GM04504 (cell line): ENCODE measurements at regions not wholly inside any gene's neighbourhood (a gene's known extent, or its start where the extent isn't known, plus 50 kb on each side); places are given as distances from the start of the nearest gene placed in this dataset.

Experiments
- DNase-seq: peaks from one replicate; pipeline ENCODE4 v3.0.0-alpha.2; 2012; ENCODE audit warnings: low read depth

- no peak for DNase-seq
Measured at GRCh38 chr12:94815450-94815849, 165.1 kb upstream of the TMCC3 start.

GRCh38 chr12:94813314-94813713, 163.0 kb upstream of the TMCC3 start:
- no peak for DNase-seq

GRCh38 chr12:94812345-94812744, 162.0 kb upstream of the TMCC3 start:
- DNase-seq: no peak

- no peak for DNase-seq
Measured at GRCh38 chr12:94811611-94812010, 161.3 kb upstream of the TMCC3 start.

GRCh38 chr12:94807951-94808350, 157.6 kb upstream of the TMCC3 start:
- no peak for DNase-seq

- DNase-seq: no peak
Measured at GRCh38 chr12:94806617-94807016, 156.3 kb upstream of the TMCC3 start.

GRCh38 chr12:94805749-94806529, 155.6 kb upstream of the TMCC3 start:
- DNase-seq: no peak

- DNase-seq: no peak
Measured at GRCh38 chr12:94803939-94804338, 153.6 kb upstream of the TMCC3 start.

- no peak for DNase-seq
Measured at GRCh38 chr12:94802796-94803195, 152.4 kb upstream of the TMCC3 start.

GRCh38 chr12:94801745-94802144, 151.4 kb upstream of the TMCC3 start:
- DNase-seq: no peak

- no peak for DNase-seq
Measured at GRCh38 chr12:94799136-94799535, 148.8 kb upstream of the TMCC3 start.

GRCh38 chr12:94798113-94798512, 147.8 kb upstream of the TMCC3 start:
- DNase-seq: no peak

GRCh38 chr12:94795520-94795919, 145.2 kb upstream of the TMCC3 start:
- DNase-seq: no peak

GRCh38 chr12:94795044-94795443, 144.7 kb upstream of the TMCC3 start:
- no peak for DNase-seq

- no peak for DNase-seq
Measured at GRCh38 chr12:94793191-94793595, 142.8 kb upstream of the TMCC3 start.

GRCh38 chr12:94792693-94793092, 142.3 kb upstream of the TMCC3 start:
- DNase-seq: no peak

- no peak for DNase-seq
Measured at GRCh38 chr12:94791933-94792332, 141.6 kb upstream of the TMCC3 start.

- no peak for DNase-seq
Measured at GRCh38 chr12:94790825-94791224, 140.5 kb upstream of the TMCC3 start.

- DNase-seq: no peak
Measured at GRCh38 chr12:94790370-94790769, 140.0 kb upstream of the TMCC3 start.

GRCh38 chr12:94789510-94790225, 139.3 kb upstream of the TMCC3 start:
- no peak for DNase-seq

- no peak for DNase-seq
Measured at GRCh38 chr12:94788298-94788697, 137.9 kb upstream of the TMCC3 start.

- no peak for DNase-seq
Measured at GRCh38 chr12:94786906-94787305, 136.5 kb upstream of the TMCC3 start.

- no peak for DNase-seq
Measured at GRCh38 chr12:94783862-94784261, 133.5 kb upstream of the TMCC3 start.

GRCh38 chr12:94783343-94783742, 133.0 kb upstream of the TMCC3 start:
- no peak for DNase-seq
